Liver (tissue), 8 donors: ENCODE measurements at regions not wholly inside any gene's neighbourhood (a gene's known extent, or its start where the extent isn't known, plus 50 kb on each side); places are given as distances from the start of the nearest gene placed in this dataset.

Source experiments
- DNase-seq: peaks from one replicate; pipeline ENCODE4 v3.0.0-alpha.2; 2017; ENCODE audit warnings: low spot score
- H3K27ac ChIP-seq, 2 donors: one replicate each; pipeline ENCODE4 v1.7.0; 2013; ENCODE audit warnings: inconsistent platforms in 2 of 2, low read length in 2 of 2, control low read depth in 1 of 2, low read depth in 1 of 2, mild to moderate bottlenecking in 1 of 2
- H3K27me3 ChIP-seq, 4 donors: one replicate each; pipeline versions ENCODE4 v1.6.1 to v1.7.0; 2013; ENCODE audit warnings: low read length in 3 of 4, inconsistent platforms in 1 of 4, mild to moderate bottlenecking in 1 of 4, moderate library complexity in 1 of 4; ENCODE audit not compliant: control insufficient read depth in 4 of 4, insufficient read depth in 4 of 4
- H3K36me3 ChIP-seq, 4 donors: one replicate each; pipeline versions ENCODE4 v1.6.1 to v1.7.0; 2013; ENCODE audit warnings: low read length in 3 of 4, mild to moderate bottlenecking in 3 of 4, low read depth in 1 of 4, moderate library complexity in 1 of 4; ENCODE audit not compliant: control insufficient read depth in 4 of 4, insufficient read depth in 3 of 4
- H3K4me1 ChIP-seq, 4 donors: one replicate each; pipeline versions ENCODE4 v1.6.1 to v1.7.0; 2013; ENCODE audit warnings: low read length in 3 of 4, mild to moderate bottlenecking in 3 of 4, moderate library complexity in 1 of 4; ENCODE audit not compliant: control insufficient read depth in 4 of 4, insufficient read depth in 4 of 4
- H3K4me3 ChIP-seq, 3 donors: one replicate each; pipeline versions ENCODE4 v1.6.1 to v1.7.0; 2013; ENCODE audit warnings: low read length in 3 of 3, control low read depth in 1 of 3, low read depth in 1 of 3, mild to moderate bottlenecking in 1 of 3
- H3K9ac ChIP-seq, 2 donors: one replicate each; pipeline ENCODE4 v1.7.0; 2013; ENCODE audit warnings: low read length in 2 of 2, mild to moderate bottlenecking in 2 of 2, moderate library complexity in 2 of 2, control low read depth in 1 of 2, low read depth in 1 of 2
- H3K9me3 ChIP-seq, 4 donors: one replicate each; pipeline versions ENCODE4 v1.6.1 to v1.7.0; 2013; ENCODE audit warnings: low read length in 3 of 4; ENCODE audit not compliant: control insufficient read depth in 4 of 4
- EGR1 ChIP-seq, 2 donors: IDR thresholded peaks; 2 replicates each; pipeline ENCODE4 v1.6.1; 2016 to 2018; ENCODE audit warnings: antibody characterized with exemption in 2 of 2, low read depth in 2 of 2
- FOXA1 ChIP-seq: IDR thresholded peaks from 2 replicates; pipeline ENCODE4 v1.6.1; 2016; ENCODE audit warnings: antibody characterized with exemption
- FOXA2 ChIP-seq: IDR thresholded peaks from 2 replicates; pipeline ENCODE4 v1.6.1; 2016; ENCODE audit warnings: antibody characterized with exemption
- GABPA ChIP-seq, 2 donors: IDR thresholded peaks in 1 of 2; conservative IDR thresholded peaks in 1 of 2; 2 replicates each; pipeline ENCODE4 v1.6.1; 2016; ENCODE audit warnings: antibody characterized with exemption in 2 of 2, mild to moderate bottlenecking in 1 of 2, moderate library complexity in 1 of 2
- HNF4G ChIP-seq: IDR thresholded peaks from 2 replicates; pipeline ENCODE4 v1.6.1; 2016; ENCODE audit warnings: antibody characterized with exemption
- JUND ChIP-seq, 2 donors: IDR thresholded peaks; 2 replicates each; pipeline ENCODE4 v1.6.1; 2016; ENCODE audit warnings: antibody characterized with exemption in 2 of 2
- NR2F2 ChIP-seq: IDR thresholded peaks from 2 replicates; pipeline ENCODE4 v1.6.1; 2016; ENCODE audit warnings: antibody characterized with exemption
- RAD21 ChIP-seq, 2 donors: IDR thresholded peaks; 2 replicates each; pipeline ENCODE4 v1.6.1; 2016; ENCODE audit warnings: antibody characterized with exemption in 2 of 2, mild to moderate bottlenecking in 2 of 2
- RXRA ChIP-seq, 2 donors: IDR thresholded peaks; 2 replicates each; pipeline ENCODE4 v1.6.1; 2017 to 2018; ENCODE audit warnings: antibody characterized with exemption in 2 of 2, mild to moderate bottlenecking in 1 of 2
- TAF1 ChIP-seq: conservative IDR thresholded peaks from 2 replicates; pipeline ENCODE4 v1.6.1; 2016; ENCODE audit warnings: antibody characterized with exemption, mild to moderate bottlenecking
- YY1 ChIP-seq: IDR thresholded peaks from 2 replicates; pipeline ENCODE4 v1.6.1; 2016; ENCODE audit warnings: antibody characterized with exemption, mild to moderate bottlenecking
- WGBS: extraction: QIAGEN DNeasy Blood & Tissue Kit; methylation state at CpG from one replicate; pipeline ENCODE4 v1.1.7; 2013; 5-methylcytosine and 5-hydroxymethylcytosine counted together
- TF ChIP-seq, protein P1 (sequence below): IDR thresholded peaks from 2 replicates; pipeline ENCODE4 v1.6.1; 2016; ENCODE audit warnings: antibody characterized with exemption
- TF ChIP-seq, protein P2 (sequence below): IDR thresholded peaks from 2 replicates; pipeline ENCODE4 v1.6.1; 2016; ENCODE audit warnings: antibody characterized with exemption
- TF ChIP-seq, protein P3 (sequence below): fragments of 150-350 bp; IDR thresholded peaks from 2 replicates; pipeline ENCODE4 v1.5.1; 2017; ENCODE audit warnings: improper control_type of control experiment, low read depth, low read length; ENCODE audit not compliant: missing input control
- TF ChIP-seq, protein P4 (sequence below): IDR thresholded peaks from 2 replicates; pipeline ENCODE4 v1.6.1; 2016; ENCODE audit warnings: antibody characterized with exemption
- TF ChIP-seq, protein P5 (sequence below): IDR thresholded peaks from 2 replicates; pipeline ENCODE4 v1.6.1; 2016; ENCODE audit warnings: antibody characterized with exemption, mild to moderate bottlenecking
- donor health status: healthy.
- donor health status: healthy.
- donor health status: healthy.
- donor health status: healthy.
- donor health status: healthy.

DNA sequence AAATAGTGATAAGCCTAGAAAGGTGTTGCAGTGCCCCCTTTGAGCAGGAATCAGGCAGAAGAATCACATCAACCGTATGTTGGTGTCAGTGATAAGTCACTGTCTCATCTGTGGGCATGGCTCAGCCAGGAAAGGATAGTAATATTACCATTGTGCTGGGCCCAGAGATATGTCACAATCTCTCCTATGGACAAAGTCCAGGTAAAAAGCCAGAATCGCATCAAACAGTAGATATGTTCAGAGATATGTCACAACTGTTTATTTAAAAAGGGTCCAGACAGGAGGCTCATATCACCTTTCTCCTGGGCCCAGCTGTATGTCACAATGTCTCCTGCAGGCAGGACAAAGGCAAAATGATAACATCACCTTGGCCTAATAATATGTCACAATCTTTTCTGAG is 241.4 kb downstream of the RPS4Y2 start:
- TF ChIP-seq FOXA2 (no peak), EGR1 (IDR thresholded peaks at IDR 0.05; ENCODE audit: low read depth in 2 of 2) (no peak), RXRA (IDR thresholded peaks at IDR 0.05) (no peak), RAD21 (IDR thresholded peaks at IDR 0.05) (no peak)
- TF ChIP-seq, protein P1, sequence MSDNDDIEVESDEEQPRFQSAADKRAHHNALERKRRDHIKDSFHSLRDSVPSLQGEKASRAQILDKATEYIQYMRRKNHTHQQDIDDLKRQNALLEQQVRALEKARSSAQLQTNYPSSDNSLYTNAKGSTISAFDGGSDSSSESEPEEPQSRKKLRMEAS, result no peak
- TF ChIP-seq, protein P2, sequence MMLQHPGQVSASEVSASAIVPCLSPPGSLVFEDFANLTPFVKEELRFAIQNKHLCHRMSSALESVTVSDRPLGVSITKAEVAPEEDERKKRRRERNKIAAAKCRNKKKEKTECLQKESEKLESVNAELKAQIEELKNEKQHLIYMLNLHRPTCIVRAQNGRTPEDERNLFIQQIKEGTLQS, result no peak
- H3K36me3 ChIP-seq, result no peaks in the 10 kb centered on the region
- no peak for DNase-seq
- no peak overlapping the region for H3K27ac ChIP-seq
- no peaks in the 10 kb centered on the region for H3K9me3 ChIP-seq
- no peaks in the 10 kb centered on the region for H3K27me3 ChIP-seq
- no peak overlapping the region for H3K9ac ChIP-seq
- H3K4me1 ChIP-seq, result no peaks in the 10 kb centered on the region
- 28% methylated on average over 2 of the region's 2 CpGs for WGBS
- H3K4me3 ChIP-seq, result no peak overlapping the region

DNA sequence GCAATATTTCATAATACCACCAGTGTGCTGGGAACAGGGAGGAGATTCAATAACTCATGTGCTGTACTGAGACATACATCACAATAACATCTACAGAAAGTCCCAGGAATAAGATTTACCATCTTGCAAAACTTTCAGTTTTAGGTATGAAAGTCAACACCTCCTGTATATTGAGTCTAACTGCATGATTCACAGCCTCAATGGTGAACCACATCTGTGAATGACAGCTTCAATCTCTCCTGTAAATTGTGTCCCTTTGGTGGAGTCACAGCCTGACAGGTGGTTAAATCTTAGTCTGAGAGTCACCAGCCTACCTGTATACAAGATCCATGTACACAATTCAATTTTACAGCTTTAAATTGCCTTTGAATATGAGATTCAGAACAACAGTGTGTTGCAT is 242.1 kb downstream of the RPS4Y2 start:
- Histone ChIP-seq H3K27me3 (no peaks in the 10 kb centered on the region), H3K27ac (no peak overlapping the region), H3K9ac (no peak overlapping the region), H3K4me1 (no peaks in the 10 kb centered on the region), H3K4me3 (no peak overlapping the region), H3K36me3 (no peaks in the 10 kb centered on the region), H3K9me3 (no peaks in the 10 kb centered on the region)
- TF ChIP-seq, protein P3, sequence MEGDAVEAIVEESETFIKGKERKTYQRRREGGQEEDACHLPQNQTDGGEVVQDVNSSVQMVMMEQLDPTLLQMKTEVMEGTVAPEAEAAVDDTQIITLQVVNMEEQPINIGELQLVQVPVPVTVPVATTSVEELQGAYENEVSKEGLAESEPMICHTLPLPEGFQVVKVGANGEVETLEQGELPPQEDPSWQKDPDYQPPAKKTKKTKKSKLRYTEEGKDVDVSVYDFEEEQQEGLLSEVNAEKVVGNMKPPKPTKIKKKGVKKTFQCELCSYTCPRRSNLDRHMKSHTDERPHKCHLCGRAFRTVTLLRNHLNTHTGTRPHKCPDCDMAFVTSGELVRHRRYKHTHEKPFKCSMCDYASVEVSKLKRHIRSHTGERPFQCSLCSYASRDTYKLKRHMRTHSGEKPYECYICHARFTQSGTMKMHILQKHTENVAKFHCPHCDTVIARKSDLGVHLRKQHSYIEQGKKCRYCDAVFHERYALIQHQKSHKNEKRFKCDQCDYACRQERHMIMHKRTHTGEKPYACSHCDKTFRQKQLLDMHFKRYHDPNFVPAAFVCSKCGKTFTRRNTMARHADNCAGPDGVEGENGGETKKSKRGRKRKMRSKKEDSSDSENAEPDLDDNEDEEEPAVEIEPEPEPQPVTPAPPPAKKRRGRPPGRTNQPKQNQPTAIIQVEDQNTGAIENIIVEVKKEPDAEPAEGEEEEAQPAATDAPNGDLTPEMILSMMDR, result no peak
- no peak for TF ChIP-seq TAF1
- no peak for TF ChIP-seq HNF4G
- no peak for TF ChIP-seq FOXA1
- TF ChIP-seq, protein P4, sequence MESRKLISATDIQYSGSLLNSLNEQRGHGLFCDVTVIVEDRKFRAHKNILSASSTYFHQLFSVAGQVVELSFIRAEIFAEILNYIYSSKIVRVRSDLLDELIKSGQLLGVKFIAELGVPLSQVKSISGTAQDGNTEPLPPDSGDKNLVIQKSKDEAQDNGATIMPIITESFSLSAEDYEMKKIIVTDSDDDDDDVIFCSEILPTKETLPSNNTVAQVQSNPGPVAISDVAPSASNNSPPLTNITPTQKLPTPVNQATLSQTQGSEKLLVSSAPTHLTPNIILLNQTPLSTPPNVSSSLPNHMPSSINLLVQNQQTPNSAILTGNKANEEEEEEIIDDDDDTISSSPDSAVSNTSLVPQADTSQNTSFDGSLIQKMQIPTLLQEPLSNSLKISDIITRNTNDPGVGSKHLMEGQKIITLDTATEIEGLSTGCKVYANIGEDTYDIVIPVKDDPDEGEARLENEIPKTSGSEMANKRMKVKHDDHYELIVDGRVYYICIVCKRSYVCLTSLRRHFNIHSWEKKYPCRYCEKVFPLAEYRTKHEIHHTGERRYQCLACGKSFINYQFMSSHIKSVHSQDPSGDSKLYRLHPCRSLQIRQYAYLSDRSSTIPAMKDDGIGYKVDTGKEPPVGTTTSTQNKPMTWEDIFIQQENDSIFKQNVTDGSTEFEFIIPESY, result no peak
- no peak for TF ChIP-seq NR2F2
- TF ChIP-seq GABPA (IDR thresholded peaks at IDR 0.05 in 1 of 2, conservative IDR thresholded peaks at IDR 0.05 in 1 of 2), result no peak
- TF ChIP-seq FOXA2, result no peak
- TF ChIP-seq, protein P1, result no peak
- no peak for TF ChIP-seq YY1
- TF ChIP-seq RXRA (IDR thresholded peaks at IDR 0.05), result no peak
- TF ChIP-seq, protein P5, sequence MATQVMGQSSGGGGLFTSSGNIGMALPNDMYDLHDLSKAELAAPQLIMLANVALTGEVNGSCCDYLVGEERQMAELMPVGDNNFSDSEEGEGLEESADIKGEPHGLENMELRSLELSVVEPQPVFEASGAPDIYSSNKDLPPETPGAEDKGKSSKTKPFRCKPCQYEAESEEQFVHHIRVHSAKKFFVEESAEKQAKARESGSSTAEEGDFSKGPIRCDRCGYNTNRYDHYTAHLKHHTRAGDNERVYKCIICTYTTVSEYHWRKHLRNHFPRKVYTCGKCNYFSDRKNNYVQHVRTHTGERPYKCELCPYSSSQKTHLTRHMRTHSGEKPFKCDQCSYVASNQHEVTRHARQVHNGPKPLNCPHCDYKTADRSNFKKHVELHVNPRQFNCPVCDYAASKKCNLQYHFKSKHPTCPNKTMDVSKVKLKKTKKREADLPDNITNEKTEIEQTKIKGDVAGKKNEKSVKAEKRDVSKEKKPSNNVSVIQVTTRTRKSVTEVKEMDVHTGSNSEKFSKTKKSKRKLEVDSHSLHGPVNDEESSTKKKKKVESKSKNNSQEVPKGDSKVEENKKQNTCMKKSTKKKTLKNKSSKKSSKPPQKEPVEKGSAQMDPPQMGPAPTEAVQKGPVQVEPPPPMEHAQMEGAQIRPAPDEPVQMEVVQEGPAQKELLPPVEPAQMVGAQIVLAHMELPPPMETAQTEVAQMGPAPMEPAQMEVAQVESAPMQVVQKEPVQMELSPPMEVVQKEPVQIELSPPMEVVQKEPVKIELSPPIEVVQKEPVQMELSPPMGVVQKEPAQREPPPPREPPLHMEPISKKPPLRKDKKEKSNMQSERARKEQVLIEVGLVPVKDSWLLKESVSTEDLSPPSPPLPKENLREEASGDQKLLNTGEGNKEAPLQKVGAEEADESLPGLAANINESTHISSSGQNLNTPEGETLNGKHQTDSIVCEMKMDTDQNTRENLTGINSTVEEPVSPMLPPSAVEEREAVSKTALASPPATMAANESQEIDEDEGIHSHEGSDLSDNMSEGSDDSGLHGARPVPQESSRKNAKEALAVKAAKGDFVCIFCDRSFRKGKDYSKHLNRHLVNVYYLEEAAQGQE, result no peak
- TF ChIP-seq RAD21 (IDR thresholded peaks at IDR 0.05), result no peak
- TF ChIP-seq JUND (IDR thresholded peaks at IDR 0.05), result no peak
- TF ChIP-seq EGR1 (IDR thresholded peaks at IDR 0.05; ENCODE audit: low read depth in 2 of 2), result no peak
- no peak for DNase-seq
